AG10803 (cell line): ENCODE measurements at regions not wholly inside any gene's neighbourhood (a gene's known extent, or its start where the extent isn't known, plus 50 kb on each side); places are given as distances from the start of the nearest gene placed in this dataset.
"Not testable (repeated sequence)": the region's sequence is repeated elsewhere in the genome, so short reads cannot be mapped to it uniquely, and the experiment has no call there.

ENCODE experiments used
- DNase-seq: peaks from one replicate; pipeline ENCODE4 v3.0.0; 2010; ENCODE audit warnings: low read depth
- H3K4me3 ChIP-seq: 2 replicates; pipeline ENCODE4 v1.5.1; 2011; ENCODE audit warnings: mild to moderate bottlenecking, low read length, control low read depth
- TF ChIP-seq, protein P1 (sequence below): conservative IDR thresholded peaks from 2 replicates; pipeline ENCODE4 v1.5.1; 2011; ENCODE audit warnings: mild to moderate bottlenecking, low read length, control low read depth, inconsistent platforms

DNA sequence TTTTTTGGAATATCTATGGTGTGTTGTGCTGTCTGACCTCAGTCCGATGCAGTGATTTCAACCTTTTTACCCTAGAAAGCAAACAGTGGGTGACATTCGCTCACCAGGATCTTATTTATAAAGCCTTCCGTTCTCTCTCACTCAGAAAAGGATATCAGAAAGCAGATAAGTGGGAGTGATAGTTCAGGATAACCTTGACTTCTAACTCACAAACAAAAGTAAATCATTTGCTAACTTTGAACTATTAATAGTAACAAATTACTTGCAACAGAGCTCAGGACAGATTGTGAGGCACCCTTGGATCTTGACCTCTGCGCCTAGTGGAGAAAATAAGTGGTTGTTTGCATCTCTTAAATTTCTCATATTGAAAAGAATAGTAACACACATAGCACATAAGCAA lies 637.1 kb upstream of the CITED2 start:
- no peak overlapping the region for H3K4me3 ChIP-seq
- TF ChIP-seq, protein P1, sequence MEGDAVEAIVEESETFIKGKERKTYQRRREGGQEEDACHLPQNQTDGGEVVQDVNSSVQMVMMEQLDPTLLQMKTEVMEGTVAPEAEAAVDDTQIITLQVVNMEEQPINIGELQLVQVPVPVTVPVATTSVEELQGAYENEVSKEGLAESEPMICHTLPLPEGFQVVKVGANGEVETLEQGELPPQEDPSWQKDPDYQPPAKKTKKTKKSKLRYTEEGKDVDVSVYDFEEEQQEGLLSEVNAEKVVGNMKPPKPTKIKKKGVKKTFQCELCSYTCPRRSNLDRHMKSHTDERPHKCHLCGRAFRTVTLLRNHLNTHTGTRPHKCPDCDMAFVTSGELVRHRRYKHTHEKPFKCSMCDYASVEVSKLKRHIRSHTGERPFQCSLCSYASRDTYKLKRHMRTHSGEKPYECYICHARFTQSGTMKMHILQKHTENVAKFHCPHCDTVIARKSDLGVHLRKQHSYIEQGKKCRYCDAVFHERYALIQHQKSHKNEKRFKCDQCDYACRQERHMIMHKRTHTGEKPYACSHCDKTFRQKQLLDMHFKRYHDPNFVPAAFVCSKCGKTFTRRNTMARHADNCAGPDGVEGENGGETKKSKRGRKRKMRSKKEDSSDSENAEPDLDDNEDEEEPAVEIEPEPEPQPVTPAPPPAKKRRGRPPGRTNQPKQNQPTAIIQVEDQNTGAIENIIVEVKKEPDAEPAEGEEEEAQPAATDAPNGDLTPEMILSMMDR: no peak
- no peak for DNase-seq

DNA sequence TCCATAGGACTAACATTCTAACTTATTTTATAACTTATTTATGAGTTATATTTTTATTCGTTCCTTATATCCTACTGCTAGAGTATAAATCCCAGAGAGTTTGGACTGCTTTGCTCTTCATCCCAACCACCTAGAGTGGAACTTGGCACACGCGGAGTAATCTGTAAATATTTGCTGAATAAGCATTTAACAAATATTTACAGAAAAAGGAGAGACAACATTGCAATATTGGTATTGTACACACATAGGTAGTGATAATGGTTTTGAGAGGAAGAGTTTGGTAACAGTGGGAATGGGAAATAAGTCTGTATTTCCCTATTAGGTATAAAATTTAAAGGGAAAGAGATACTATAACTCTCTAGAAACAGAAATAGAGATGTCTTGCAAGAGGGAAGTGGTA lies 634.8 kb upstream of the CITED2 start:
- DNase-seq: no peak
- no peak overlapping the region for H3K4me3 ChIP-seq
- TF ChIP-seq, protein P1: no peak

DNA sequence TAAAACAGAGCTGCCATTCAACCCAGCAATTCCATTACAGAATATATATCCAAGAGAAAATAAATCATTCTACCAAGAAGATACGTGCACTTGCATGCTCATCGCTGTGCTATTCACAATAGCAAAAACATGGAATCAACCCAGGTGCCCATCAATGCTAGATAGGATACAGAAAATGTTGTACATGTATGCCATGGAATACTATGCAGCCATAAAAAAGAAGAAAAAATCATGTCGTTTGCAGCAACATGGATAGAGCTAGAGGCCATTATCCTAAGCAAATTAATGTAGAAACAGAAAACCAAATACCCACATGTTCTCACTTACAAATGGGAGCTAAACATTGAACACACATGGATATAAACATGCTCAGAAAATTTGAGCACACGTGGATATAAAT lies 633.1 kb upstream of the CITED2 start:
- H3K4me3 ChIP-seq: no peak overlapping the region
- no peak for DNase-seq
- TF ChIP-seq, protein P1: no peak

DNA sequence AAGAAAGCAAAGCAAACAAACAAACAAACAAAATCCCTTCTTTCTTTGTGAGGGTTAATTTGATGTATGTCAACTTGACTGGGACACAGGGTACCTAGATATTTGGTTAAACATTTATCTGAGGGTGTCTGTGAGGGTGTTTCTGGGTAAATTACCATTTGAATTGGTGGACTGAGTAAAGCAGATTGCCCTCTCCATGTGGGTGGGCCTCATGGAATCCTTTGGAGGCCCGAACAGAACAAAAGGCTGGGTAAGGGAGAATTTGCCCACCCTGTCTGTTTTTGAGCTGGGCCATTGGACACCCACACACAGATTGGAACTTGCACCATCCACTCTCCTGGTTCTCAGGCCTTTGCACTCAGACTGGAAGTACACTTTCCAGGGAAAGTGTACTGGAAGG lies 628.8 kb upstream of the CITED2 start:
- no peak for DNase-seq
- TF ChIP-seq, protein P1: no peak
- no peak overlapping the region for H3K4me3 ChIP-seq

DNA sequence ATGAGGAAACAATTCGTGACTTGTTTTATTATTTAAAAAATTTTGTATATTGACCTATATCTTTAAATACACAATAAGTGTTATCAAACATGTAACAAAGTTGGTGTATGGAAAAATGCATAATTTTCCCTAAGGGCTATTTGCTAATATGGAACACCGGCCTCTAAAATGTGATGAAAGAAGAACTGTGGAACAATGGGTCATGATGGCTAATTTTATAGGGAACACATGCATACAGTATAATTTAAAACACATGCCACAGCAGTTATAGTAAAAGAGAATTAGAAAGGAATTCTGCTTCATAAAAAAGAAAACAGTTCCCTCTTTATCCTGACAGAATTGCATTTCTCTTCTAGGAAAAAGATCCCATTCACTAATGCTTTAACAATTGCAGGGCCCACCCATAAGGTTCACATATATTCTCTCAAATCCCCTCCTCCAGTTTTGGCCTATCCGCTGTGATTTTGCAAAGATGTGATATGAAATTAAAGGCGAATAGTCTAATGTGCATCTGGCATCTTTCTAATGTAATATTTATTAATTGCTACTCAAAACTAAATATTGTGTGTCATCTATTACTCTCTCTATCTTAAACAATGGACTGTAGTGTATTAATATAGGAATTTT lies 628.1 kb upstream of the CITED2 start:
- DNase-seq: peak; percentile 90
- no peak overlapping the region for H3K4me3 ChIP-seq
- TF ChIP-seq, protein P1: no peak

DNA sequence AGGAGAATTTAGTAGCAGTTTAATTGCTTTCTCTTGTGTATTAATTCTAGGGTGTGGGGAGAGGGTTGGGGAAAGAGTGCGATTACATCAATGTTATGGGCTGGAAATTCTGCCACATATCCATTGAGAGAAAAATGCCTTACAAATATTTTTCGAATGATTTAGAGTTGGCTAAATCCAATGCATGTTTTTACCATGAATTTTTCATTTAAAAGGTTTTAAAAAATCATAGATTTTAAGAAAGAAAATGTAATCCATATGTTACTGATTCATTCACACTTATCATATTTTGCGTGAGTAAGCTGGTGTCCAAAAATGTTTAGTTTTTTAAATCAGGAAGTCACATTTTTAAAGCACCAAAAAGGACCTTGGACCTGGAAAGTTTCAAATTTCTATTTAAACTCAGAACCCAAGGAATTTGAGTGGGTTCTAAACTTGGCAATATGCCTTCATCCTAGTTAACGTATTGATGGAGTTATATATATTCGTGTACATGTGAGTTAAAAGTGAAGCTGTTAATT lies 627.4 kb upstream of the CITED2 start:
- peak; percentile 89 for DNase-seq
- H3K4me3 ChIP-seq: no peak overlapping the region
- TF ChIP-seq, protein P1: no peak

DNA sequence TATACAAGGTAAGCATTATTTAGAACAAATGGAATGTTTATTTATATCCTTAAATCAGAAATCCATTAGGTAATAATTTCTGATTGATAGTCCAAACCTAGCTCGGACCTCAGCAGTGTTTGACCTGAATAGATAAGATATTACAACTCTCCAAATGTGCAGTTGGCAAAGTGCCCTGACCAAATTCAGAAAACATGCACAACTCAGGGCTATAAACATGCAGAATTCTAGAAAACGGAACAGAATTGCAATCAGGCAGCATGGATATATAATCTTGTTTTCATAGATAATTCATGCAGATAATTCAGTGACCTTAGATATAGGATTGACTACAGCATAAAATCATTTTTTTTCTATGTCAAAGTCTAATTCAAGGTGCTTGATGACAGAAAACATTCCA lies 626.6 kb upstream of the CITED2 start:
- H3K4me3 ChIP-seq: no peak overlapping the region
- DNase-seq: no peak
- TF ChIP-seq, protein P1: no peak

DNA sequence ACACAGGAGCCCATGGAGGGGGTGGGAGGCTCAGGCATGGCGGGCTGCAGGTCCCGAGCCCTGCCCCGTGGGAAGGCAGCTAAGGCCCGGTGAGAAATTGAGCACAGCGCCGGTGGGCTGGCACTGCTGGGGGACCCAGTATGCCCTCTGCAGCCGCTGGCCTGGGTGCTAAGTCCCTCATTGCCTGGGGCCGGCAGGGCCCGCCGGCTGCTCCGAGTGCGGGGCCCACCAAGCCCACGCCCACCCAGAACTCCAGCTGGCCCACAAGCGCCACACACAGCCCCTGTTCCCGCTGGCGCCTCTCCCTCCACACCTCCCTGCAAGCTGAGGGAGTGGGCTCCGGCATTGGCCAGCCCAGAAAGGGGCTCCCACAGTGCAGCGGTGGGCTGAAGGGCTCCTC lies 625.2 kb upstream of the CITED2 start:
- not testable (repeated sequence) for DNase-seq, H3K4me3 ChIP-seq

DNA sequence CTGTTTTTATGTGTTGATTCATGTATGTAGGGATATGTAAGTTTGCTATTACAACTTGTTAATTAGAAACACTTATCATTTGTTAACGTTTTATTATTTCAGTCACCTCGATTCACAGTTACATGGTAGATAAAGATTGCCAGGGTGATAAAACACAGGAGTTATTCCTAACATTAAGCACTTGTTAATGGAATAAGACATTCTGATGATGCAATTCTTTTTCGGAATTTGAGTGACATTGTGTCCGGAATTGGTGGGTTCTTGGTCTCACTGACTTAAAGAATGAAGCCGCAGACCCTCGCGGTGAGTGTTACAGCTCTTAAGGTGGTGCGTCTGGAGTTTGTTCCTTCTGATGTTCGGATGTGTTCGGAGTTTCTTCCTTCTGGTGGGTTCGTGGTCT lies 624.0 kb upstream of the CITED2 start:
- not testable (repeated sequence) for H3K4me3 ChIP-seq, DNase-seq
